NK-92 treated with Interleukin-12 subunit alpha and Interleukin-12 subunit beta, amount 100 ng/mL, for 24 hours (cell line): ENCODE measurements at regions not wholly inside any gene's neighbourhood (a gene's known extent, or its start where the extent isn't known, plus 50 kb on each side); places are given as distances from the start of the nearest gene placed in this dataset.
"Not testable (repeated sequence)": the region's sequence is repeated elsewhere in the genome, so short reads cannot be mapped to it uniquely, and the experiment has no call there.

ENCODE experiments used
- DNase-seq: peaks from one replicate; lab custom pipeline; 2025; lab: John Stamatoyannopoulos, UW

DNA sequence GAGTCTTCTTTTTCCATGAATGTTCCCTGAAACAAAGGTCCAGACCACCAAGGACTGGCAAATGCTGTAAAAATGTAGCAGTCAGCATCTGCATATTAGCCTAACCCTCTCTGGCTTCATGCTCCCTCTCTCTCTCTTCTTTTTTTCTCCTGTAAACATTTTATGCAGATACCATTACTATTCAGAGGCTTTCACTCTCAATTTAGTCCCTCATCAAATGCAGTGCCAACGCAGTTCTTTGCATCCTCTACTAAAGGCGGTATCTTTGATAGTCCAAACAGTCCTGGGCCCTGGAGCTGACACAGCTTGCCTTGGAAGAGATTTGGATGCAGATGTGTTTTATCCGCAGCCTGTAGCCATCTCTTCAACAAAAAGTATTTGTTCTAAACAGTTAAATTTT is 167.1 kb upstream of the MMS22L start:
- no peak for DNase-seq

DNA sequence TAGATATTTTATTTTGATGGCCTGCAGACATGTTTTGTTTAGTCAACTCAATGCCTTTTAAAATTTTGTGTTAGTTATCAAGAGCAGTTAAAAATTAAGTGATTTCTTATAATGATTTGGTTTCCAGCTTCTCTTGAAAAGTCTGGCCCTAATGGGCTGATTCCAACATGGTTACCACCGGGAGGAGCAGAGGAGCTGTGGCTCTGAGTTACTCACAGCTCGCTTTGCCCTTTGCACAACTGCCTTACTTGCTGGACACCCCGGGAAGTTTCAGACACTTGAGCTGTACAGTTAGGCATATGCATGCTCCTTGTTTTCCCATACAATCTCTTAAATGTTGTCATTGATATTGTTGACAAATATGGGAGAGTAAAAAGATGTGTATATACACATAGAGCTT is 173.1 kb upstream of the MMS22L start:
- DNase-seq: no peak

DNA sequence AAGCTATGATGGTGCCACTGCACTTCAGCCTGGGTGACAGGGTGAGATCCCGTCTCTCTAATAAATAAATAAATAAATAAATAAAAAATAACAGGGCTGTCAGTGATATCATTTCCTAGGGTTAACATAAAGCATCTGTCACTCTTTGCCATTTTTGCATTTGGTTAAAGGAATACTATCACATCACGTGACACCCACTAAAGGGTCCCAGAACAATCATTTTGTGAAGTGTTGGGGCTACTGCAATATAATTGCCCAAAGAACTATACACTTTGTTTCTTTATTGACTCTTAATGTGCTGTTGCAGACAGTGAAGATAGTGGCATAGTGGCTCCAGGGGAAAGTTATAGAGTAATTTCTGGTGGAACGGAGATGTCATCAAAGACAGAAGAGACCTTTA is 176.5 kb upstream of the MMS22L start:
- no peak for DNase-seq

DNA sequence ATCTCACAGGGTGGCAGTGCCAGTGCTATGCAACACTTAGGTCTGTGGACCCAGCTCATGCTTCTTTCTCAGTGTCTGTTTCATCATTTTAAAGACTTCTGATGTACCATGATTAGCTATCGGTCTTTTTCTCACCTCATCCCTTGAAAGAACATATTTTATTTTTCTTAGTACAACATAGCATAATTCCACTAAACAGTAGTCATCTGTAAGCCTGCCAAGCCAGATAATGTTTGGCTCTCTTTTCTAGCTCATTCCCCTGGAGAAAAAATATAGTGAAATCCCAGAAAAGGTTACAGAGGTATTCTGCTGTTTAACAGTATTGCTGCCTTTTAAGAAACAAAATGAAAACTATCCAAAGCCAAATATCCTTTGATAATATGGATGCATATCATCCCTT is 177.0 kb upstream of the MMS22L start:
- no peak for DNase-seq

DNA sequence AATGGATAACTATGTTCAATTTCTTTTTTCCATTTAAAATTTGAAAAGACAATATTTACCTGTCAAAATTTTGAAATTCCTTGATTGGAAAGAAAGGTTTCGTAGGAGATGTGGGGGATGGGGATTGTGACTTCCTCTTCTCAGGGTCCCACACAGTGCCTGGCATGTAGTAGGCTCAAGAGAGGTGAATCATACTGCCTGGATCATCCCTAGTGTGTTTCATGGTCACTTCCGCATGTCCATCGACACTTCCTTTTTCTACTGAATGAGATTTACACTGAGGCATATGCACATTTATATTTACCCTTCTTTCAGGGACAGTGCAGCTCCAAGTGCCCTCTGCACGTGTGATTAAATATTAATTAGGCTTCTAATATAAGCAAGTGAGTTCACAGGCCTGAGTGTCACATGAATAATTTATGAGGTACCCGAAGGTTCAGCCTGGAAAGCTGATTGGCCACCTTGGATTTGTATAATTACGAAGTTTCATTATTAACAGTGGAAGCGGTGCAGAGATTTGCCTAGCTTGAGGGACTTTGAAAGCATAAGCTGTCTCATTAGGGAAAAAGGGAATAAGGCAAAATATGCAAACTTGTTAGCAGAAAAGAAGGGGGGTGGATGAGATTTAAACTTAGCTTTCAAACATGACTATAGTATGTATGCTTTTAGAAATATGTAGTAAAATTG is 177.5 kb upstream of the MMS22L start:
- no peak for DNase-seq

DNA sequence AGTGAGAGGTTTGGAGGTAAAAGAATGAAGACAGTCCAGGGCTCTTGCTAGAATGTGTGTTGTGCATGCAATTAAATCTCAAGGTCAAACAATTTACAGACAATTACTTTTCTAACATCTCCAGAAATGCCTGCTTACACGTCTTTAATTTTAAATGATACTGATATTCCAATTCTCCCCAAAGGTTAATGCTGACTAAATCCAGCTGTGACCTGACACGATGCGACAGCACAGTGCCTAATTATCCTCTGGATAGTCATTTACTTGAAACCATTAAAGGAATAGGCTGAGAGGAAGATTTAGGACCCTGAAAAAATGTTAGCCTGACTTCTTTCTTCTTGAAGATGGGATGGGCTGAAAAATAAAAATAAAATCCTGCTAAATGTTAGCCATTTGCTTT is 178.2 kb upstream of the MMS22L start:
- no peak for DNase-seq

DNA sequence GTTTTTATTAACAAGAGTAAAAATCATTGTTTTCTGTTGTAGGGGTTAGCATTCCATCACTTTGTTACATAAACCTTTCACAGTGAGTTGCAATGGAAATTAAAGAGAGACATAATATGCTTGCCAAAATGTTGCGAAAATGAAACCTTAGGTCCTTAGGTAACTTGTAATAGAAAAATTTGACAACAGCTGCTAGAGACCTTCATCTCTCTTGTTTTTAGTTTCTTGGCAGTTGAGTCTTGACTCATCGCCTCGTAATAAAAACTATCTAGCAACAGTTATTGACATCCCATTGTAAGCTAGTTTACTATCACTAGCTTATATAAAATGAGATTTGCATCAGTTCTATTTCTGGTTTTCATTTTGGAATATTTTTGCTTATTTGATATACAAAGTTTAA is 179.0 kb upstream of the MMS22L start:
- DNase-seq: no peak

DNA sequence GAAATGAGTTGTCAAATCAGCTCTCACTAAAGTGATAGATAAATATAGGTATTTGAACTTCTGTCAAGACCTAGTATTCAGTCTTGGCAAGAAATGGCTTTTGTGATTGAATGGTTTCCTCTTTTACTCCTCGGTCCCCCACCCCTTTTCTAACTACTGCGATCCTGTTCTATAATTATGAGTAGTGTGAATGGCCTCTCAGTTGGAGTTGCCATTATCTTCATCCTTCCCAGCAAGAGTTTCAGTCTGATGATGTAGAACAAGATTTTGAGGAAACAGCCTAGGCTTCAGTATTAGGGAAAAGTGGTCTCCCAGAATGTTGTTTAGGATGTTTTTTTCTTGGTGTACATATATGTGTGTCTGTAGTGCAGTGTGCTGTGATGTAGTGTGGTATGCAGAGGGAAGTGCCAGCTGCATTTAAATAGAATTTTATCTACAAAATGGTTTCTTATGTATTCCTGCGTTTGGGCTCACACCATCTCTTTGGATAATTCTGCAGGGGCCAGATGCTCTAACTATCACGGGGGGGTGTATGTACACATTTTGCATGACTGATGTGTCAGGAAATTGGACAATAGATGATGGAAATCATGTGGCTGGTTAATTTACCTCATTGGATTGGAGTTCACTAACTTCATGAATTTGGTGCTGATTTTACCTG is 180.1 kb upstream of the MMS22L start:
- DNase-seq: no peak

DNA sequence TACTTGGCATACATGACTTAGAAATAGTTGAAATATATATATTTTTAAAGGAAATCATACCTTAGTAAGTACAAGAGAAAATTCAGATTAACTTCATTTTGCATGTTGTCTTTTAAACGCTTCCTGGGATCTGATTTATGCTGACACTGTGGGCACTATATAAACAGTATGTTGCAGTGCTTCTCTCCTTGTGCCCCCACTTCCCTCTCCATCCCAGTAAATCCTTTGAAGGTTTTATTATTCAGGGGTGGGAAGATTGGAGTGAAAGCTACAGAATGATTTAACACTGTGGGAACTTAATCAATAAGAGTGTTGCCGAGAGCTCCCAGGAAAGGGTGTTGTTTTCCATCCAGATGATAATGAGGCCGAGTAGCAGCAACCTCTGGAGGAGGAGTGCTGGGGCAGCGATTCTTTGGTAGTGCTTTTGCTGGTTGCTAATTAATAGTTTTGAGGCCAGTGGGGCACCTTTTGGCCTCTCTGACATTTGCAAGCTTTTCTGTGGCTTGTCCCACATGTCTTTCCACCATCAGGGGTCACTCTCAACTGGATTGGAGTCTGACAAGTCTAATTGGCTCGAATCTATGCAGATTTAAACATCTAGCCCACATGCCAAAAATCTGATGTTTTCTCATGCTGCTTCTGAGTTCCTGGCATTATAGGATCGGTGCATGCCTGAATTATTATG is 183.0 kb upstream of the MMS22L start:
- DNase-seq: no peak

DNA sequence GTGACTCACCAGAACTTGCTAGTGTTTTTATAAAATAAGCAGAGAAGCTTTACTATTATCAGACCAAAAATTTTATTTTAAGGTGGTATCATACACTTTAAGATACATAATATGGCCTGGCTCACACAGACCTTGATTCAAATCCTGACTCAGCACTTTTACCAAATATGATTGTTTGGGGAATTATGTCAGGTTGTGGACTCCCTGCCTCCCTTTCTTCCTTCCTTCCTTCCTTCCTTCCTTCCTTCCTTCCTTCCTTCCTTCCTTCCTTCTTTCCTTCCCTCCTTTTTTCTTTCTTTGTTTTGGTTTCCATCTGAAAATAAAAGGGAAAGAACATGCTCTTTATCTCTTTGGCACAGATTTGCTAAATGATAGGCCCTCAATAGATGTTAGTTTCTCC is 186.0 kb upstream of the MMS22L start:
- DNase-seq: no peak

DNA sequence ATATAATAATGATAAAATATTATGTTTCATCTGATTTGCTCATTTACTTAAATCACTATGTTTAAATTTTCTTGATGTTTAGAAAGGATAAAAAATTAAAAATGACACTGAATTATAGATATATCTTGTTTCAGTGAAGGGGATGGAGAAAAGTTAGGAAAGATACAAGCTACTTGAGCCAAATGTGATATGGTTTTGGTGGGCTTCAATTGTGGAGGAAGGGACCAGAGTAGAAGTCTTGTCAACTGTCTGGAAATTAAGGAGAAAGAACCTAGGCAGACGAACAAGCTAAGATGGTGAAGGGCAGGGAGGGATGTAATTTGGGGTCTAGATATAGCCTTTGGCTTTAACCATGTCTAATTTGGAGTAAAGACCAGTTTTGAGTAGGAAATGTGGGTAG is 186.4 kb upstream of the MMS22L start:
- DNase-seq: no peak

DNA sequence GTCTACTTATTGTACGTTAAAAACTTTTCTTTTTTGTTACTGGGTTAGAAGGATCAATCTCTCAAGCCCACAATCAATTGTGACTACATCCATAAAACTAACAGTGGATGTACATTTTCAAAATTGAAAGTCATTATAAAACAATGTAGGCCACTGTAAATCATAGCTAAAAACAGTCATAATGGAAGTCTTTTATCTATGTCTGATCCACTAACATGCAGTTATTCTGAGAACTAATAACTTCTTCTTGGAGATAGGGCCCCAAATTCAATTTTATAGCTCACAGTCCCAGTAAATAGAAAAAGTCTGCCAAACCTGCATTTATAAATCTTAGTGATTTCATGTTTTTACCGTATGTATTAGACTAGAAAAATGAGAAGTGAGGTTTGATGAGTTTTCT is 187.3 kb upstream of the MMS22L start:
- DNase-seq: no peak

DNA sequence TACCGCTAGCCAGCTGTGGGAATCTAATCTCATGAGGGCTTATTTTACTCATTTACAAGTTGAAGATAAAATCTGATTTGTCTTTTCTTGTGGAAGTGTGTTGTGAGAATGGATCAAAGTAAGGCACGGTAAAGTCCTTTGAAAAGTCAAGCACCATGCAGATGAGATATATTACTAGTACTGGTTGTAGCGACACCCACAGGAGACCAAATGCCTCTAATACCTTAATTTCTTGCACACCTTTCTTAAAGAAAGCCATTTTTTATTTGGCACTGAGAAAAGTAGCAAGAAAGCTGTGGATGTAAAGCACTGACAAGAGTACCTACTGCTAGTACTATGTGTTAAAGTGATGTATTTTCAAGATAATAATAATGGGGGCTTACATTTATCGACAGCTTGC is 191.0 kb upstream of the MMS22L start:
- DNase-seq: no peak

DNA sequence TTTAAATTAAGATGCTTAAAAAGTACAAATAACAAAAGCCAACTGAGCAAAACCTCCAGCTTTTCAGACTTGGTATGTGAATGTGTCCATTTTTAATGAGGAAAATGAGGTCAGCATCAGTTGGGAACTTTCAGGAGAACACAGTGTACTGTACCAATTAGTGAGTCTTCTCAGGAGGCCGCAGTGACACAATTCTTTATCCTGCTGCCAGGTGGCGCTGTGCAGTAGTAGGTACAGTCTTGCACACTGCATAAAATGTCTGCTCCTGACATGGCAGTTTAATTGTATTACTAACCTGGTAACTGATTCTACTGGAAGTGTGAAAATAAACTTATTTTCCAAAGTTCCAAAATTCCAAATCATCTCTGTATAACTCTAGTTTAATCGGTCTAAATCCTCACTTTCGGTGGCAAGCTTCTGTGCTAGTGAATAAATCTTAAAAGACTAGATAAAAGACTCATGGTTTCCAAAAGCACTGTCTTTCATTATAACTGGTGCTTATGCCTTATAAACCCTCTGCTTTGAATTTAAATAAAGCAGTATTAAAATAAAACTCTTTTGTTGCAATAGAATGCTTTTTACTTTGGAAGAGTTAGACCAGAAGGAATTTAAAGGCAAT is 214.8 kb upstream of the MMS22L start:
- DNase-seq: peak; percentile 9

DNA sequence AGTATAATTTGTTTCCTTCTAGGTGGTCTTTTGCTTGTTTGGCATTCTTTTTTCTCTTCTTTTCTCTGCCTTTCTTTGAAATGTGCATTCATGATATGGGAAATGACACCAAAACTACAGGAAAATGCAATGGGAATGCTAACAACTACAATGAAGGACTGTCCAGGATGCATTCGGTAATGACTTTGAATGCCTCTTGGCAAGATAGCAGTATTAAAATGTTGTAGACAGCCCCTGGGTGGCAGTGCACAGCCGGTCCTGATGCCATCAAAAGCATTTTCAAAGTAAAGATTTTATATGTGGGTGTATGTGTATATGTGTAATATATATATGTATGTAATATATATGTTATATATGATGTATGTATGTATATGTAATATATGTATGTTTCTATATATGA is 218.8 kb upstream of the MMS22L start:
- DNase-seq: no peak

DNA sequence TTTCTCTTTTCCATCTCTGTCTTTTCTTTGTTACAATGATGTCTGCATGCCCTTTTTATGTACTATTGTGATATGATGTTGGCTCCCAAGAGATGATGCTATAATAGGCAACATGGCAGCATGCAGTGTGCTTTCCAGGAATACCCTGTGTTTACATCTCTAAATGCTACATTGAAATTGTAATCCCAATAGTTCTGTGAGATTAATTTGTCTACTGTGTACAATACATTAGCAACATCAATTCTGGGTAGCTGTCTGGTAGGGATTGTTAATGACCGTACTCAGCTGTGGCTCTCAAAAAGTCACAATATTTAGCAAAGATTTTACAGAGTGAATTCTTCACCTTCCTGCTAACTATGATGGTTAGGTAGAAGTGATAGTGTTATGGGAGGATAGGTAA is 225.6 kb upstream of the MMS22L start:
- DNase-seq: no peak

DNA sequence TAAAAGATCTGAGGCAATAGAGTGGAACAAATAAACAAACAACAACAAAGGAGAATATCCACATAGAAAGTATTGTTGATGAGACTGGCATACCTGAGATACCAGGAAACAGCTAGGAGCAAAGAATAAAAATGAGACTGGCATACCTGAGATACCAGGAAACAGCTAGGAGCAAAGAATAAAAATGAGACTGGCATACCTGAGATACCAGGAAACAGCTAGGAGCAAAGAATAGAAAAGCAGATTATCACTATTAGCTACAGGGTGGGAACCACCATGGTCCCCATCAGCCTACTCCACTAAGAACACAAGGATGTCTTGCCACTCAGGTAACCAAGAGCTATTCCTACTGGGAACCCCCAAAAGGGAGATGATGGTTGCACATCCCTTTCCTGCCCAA is 230.2 kb upstream of the MMS22L start:
- DNase-seq: not testable (repeated sequence)

DNA sequence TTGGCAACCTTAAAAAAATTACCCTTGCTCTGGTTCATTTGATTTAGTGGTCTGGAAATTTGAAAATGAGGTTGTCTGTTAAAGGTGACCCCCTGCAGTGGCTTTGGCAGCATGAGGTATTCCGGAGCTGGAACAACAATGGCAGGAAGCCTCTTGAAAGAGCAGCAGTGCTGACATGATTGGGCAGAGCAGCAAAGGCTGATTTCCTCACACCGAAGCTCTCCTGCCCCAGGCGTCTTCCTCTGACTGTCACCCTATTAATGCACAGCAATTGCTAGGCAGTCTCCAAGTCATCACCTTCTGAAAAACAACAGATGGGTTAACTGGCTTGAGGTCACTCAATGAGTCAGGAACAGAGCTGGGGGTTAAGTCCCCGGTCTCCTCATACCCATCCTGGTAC is 241.8 kb upstream of the MMS22L start:
- DNase-seq: no peak

DNA sequence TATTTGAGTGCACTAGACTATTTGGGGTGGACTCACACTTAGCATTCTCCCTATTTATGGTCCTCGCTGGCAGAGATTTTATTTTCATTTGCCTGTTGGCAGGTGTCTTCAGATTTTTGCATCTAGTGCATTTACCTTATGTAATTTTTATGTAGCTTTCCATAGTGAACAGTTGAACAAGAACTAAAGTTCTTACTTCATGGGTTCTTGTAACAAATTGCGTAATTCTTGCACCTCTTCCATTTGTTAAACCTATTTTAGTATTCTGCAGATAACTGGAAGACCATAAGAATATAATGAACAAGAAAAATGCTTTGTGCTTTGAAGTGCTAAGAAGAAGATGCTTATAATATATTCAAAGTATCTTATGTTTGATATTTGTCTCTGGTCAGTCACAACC is 252.8 kb upstream of the MMS22L start:
- DNase-seq: no peak

DNA sequence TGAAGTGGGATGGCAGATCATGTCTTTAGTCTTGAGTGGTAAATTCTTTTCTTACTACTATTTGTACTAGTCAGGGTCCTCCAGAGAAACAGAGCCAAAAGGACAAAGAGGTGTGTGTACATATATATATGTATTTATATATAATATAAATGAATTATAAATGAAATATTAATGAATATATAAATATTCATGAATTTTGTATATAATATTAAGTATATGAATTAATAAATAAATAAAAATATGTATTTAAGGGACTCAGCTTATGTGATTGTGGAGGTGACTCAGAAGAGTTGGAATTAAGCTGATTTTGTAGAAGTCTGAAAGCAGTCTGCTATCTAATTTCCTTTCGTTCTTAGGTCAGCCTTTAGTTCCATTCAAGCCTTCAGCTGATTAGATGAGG is 265.3 kb upstream of the MMS22L start:
- DNase-seq: no peak

DNA sequence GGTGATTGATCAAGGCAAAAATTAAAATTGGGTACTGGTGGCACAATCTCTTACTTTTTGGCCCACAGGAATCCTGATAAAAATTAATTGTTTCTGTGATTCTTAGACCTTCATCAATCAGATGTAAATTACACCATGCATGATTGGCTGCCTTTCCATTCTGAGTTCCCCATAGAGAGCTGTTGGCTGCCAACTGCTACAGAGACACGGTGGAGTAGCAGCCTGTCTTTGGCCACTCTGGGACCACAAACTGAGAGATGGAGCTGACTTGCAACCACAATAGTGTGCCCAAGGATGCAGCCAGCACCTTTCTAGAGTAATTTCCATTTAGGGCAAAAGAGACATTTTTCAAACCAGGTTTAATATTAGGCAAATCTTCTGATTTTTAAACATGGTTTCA is 274.3 kb upstream of the MMS22L start:
- no peak for DNase-seq

DNA sequence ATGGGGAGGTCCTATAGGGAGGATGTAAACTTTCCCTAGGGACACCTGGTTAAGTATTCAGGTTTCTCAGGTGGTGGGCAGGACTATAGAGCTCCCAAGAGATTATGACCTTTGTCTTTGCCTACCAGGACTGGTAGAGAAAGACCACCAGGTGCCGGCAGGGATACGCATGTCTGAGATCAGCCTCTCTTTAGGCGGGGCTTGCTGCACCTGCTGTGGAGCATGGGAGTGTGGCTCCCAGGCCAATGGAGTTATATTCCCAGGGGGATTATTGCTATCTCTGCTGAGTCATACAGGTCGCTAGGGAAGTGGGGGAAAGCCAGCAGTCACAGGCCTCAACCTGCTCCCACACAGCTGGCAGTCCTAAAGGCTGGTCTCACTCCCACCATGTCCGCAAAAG is 280.5 kb upstream of the MMS22L start:
- DNase-seq: no peak

DNA sequence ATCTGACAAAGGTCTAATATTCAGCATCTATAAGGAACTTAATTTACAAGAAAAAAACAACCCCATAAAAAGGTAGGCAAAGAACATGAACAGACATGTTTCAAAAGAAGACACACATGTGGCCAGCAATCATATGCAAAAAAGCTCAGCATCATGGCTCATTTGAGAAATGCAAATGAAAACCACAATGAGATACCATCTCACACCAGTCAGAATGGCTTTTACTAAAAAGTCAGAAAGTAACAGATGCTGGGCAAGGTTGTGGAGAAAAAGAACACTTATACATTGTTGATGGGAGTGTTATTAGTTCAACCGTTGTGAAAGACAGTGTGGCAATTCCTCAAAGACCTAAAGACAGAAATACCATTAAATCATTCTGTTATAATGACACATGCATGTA is 289.9 kb upstream of the MMS22L start:
- DNase-seq: no peak
